ENCODE measurements at regions not wholly inside any gene's neighbourhood (a gene's known extent, or its start where the extent isn't known, plus 50 kb on each side); places are given as distances from the start of the nearest gene placed in this dataset.

- peaks cover 0 to 21% (median 9%) of the 10 kb centered on the region in 8 donors for H3K9me3 Mint-ChIP-seq
- intact Hi-C loops (cut with micrococcal nuclease), result no loop called here
- POLR2A ChIA-PET (ENCODE audit: partially characterized antibody), result no interaction called here
- H3K36me3 Mint-ChIP-seq, result no peaks in the 10 kb centered on the region
- H3K9me3 ChIP-seq (ENCODE audit: control insufficient read depth in 1 of 2, low read length in 2 of 2), result no peaks in the 10 kb centered on the region
- CTCF ChIA-PET (ENCODE audit: partially characterized antibody), result no interaction called here
- no peak overlapping the region for H3K27ac ChIP-seq (ENCODE audit: low read depth, low read length)
- DNase-seq, result no peak
- peaks cover 4 to 10% of the 10 kb centered on the region in 2 donors for H3K27me3 Mint-ChIP-seq
- H3K27me3 ChIP-seq (ENCODE audit: insufficient read depth, low read length), result no peaks in the 10 kb centered on the region
- H3K4me1 ChIP-seq (ENCODE audit: insufficient read depth, low read length), result no peaks in the 10 kb centered on the region
- H3K4me1 Mint-ChIP-seq, result no peaks in the 10 kb centered on the region
- no peak overlapping the region for H3K4me3 Mint-ChIP-seq
- H3K27ac Mint-ChIP-seq, result no peak overlapping the region
- no peaks in the 10 kb centered on the region for H3K36me3 ChIP-seq (ENCODE audit: insufficient read depth, low read length)
- H3K4me3 ChIP-seq (ENCODE audit: low read length in 2 of 2), result no peak overlapping the region
Measured at GRCh38 chr6:97423190-97423589, 140.2 kb upstream of the MMS22L start.

- H3K4me1 ChIP-seq (ENCODE audit: insufficient read depth, low read length), result no peaks in the 10 kb centered on the region
- no peaks in the 10 kb centered on the region for H3K27me3 ChIP-seq (ENCODE audit: insufficient read depth, low read length)
- Mint-ChIP-seq H3K4me3 (no peak overlapping the region), H3K27me3 (peaks cover 0 to 3% of the 10 kb centered on the region in 2 donors), H3K27ac (no peak overlapping the region), H3K9me3 (peaks cover 0 to 2% (median 0%) of the 10 kb centered on the region in 8 donors), H3K4me1 (no peaks in the 10 kb centered on the region), H3K36me3 (no peaks in the 10 kb centered on the region)
- POLR2A ChIA-PET (ENCODE audit: partially characterized antibody), result no interaction called here
- DNase-seq, result no peak
- CTCF ChIA-PET (ENCODE audit: partially characterized antibody), result no interaction called here
- H3K9me3 ChIP-seq (ENCODE audit: control insufficient read depth in 1 of 2, low read length in 2 of 2), result no peaks in the 10 kb centered on the region
- intact Hi-C loops (cut with micrococcal nuclease), result no loop called here
- no peak overlapping the region for H3K27ac ChIP-seq (ENCODE audit: low read depth, low read length)
- H3K36me3 ChIP-seq (ENCODE audit: insufficient read depth, low read length), result no peaks in the 10 kb centered on the region
- H3K4me3 ChIP-seq (ENCODE audit: low read length in 2 of 2), result no peak overlapping the region
Measured at GRCh38 chr6:97427648-97428047, 144.6 kb upstream of the MMS22L start.

- intact Hi-C loops (cut with micrococcal nuclease), result no loop called here
- H3K27me3 Mint-ChIP-seq, result peaks cover 4 to 6% of the 10 kb centered on the region in 2 donors
- ChIA-PET POLR2A (ENCODE audit: partially characterized antibody) (no interaction called here), CTCF (ENCODE audit: partially characterized antibody) (interaction anchor here (0.6 kb wide), 1 partner anchor 111 kb away, joined by 3 read pairs; no protein-coding TSS in a partner anchor)
- Histone ChIP-seq H3K27me3 (ENCODE audit: insufficient read depth, low read length) (no peaks in the 10 kb centered on the region), H3K4me3 (ENCODE audit: low read length in 2 of 2) (no peak overlapping the region), H3K9me3 (ENCODE audit: control insufficient read depth in 1 of 2, low read length in 2 of 2) (no peaks in the 10 kb centered on the region), H3K27ac (ENCODE audit: low read depth, low read length) (no peak overlapping the region), H3K36me3 (ENCODE audit: insufficient read depth, low read length) (no peaks in the 10 kb centered on the region), H3K4me1 (ENCODE audit: insufficient read depth, low read length) (no peaks in the 10 kb centered on the region)
- peaks cover 0 to 3% (median 0%) of the 10 kb centered on the region in 8 donors for H3K9me3 Mint-ChIP-seq
- H3K36me3 Mint-ChIP-seq, result no peaks in the 10 kb centered on the region
- H3K27ac Mint-ChIP-seq, result no peak overlapping the region
- DNase-seq, result no peak
- H3K4me1 Mint-ChIP-seq, result peaks cover 0 to 3% (median under 1%) of the 10 kb centered on the region in 4 donors
- H3K4me3 Mint-ChIP-seq, result no peak overlapping the region
Measured at GRCh38 chr6:97437087-97437486, 154.1 kb upstream of the MMS22L start.

GRCh38 chr6:97438011-97438671 is 155.1 kb upstream of the MMS22L start:
- H3K9me3 Mint-ChIP-seq, result peaks cover 0 to 3% (median 0%) of the 10 kb centered on the region in 8 donors
- POLR2A ChIA-PET (ENCODE audit: partially characterized antibody), result no interaction called here

GRCh38 chr6:97440590-97441176 is 157.7 kb upstream of the MMS22L start:
- Histone ChIP-seq H3K4me1 (ENCODE audit: insufficient read depth, low read length) (no peaks in the 10 kb centered on the region), H3K9me3 (ENCODE audit: control insufficient read depth in 1 of 2, low read length in 2 of 2) (no peaks in the 10 kb centered on the region), H3K27ac (ENCODE audit: low read depth, low read length) (no peak overlapping the region), H3K36me3 (ENCODE audit: insufficient read depth, low read length) (no peaks in the 10 kb centered on the region), H3K4me3 (ENCODE audit: low read length in 2 of 2) (no peak overlapping the region), H3K27me3 (ENCODE audit: insufficient read depth, low read length) (no peaks in the 10 kb centered on the region)
- no peaks in the 10 kb centered on the region for H3K9me3 Mint-ChIP-seq
- intact Hi-C loops (cut with micrococcal nuclease), result no loop called here
- H3K27me3 Mint-ChIP-seq, result peaks cover 4 to 5% of the 10 kb centered on the region in 2 donors
- no peaks in the 10 kb centered on the region for H3K36me3 Mint-ChIP-seq
- POLR2A ChIA-PET (ENCODE audit: partially characterized antibody), result no interaction called here
- no peak overlapping the region for H3K27ac Mint-ChIP-seq
- H3K4me1 Mint-ChIP-seq, result peaks cover 0 to 3% (median under 1%) of the 10 kb centered on the region in 4 donors
- CTCF ChIA-PET (ENCODE audit: partially characterized antibody), result no interaction called here
- DNase-seq, result no peak
- H3K4me3 Mint-ChIP-seq, result peak overlapping the region in 1 of 8 donors; percentile 2

More at GRCh38 chr6:97438011-97438671, 155.1 kb upstream of the MMS22L start:
- intact Hi-C loops (cut with micrococcal nuclease), result no loop called here
- no peak overlapping the region for H3K4me3 ChIP-seq (ENCODE audit: low read length in 2 of 2)
- Mint-ChIP-seq H3K4me3 (no peak overlapping the region), H3K36me3 (no peaks in the 10 kb centered on the region), H3K4me1 (peaks cover 0 to 3% (median under 1%) of the 10 kb centered on the region in 4 donors), H3K27ac (no peak overlapping the region), H3K27me3 (peaks cover 4 to 6% of the 10 kb centered on the region in 2 donors)
- H3K36me3 ChIP-seq (ENCODE audit: insufficient read depth, low read length), result no peaks in the 10 kb centered on the region
- no peak overlapping the region for H3K27ac ChIP-seq (ENCODE audit: low read depth, low read length)
- no peak for DNase-seq
- H3K27me3 ChIP-seq (ENCODE audit: insufficient read depth, low read length), result no peaks in the 10 kb centered on the region
- no peaks in the 10 kb centered on the region for H3K9me3 ChIP-seq (ENCODE audit: control insufficient read depth in 1 of 2, low read length in 2 of 2)
- H3K4me1 ChIP-seq (ENCODE audit: insufficient read depth, low read length), result no peaks in the 10 kb centered on the region
- CTCF ChIA-PET (ENCODE audit: partially characterized antibody), result no interaction called here

GRCh38 chr6:97443408-97444080 is 160.5 kb upstream of the MMS22L start:
- Mint-ChIP-seq H3K27me3 (peaks cover 3 to 6% of the 10 kb centered on the region in 2 donors), H3K4me1 (peaks cover 0 to 3% (median under 1%) of the 10 kb centered on the region in 4 donors), H3K36me3 (no peaks in the 10 kb centered on the region), H3K27ac (no peak overlapping the region), H3K4me3 (no peak overlapping the region), H3K9me3 (no peaks in the 10 kb centered on the region)
- Histone ChIP-seq H3K27me3 (ENCODE audit: insufficient read depth, low read length) (no peaks in the 10 kb centered on the region), H3K9me3 (ENCODE audit: control insufficient read depth in 1 of 2, low read length in 2 of 2) (no peaks in the 10 kb centered on the region), H3K27ac (ENCODE audit: low read depth, low read length) (no peak overlapping the region), H3K4me3 (ENCODE audit: low read length in 2 of 2) (no peak overlapping the region), H3K4me1 (ENCODE audit: insufficient read depth, low read length) (no peaks in the 10 kb centered on the region), H3K36me3 (ENCODE audit: insufficient read depth, low read length) (no peaks in the 10 kb centered on the region)
- ChIA-PET POLR2A (ENCODE audit: partially characterized antibody) (no interaction called here), CTCF (ENCODE audit: partially characterized antibody) (no interaction called here)
- DNase-seq, result no peak
- intact Hi-C loops (cut with micrococcal nuclease), result no loop called here

- Mint-ChIP-seq H3K4me3 (no peak overlapping the region), H3K36me3 (no peaks in the 10 kb centered on the region), H3K4me1 (peaks cover 0 to 3% (median under 1%) of the 10 kb centered on the region in 4 donors), H3K27me3 (peaks cover 4 to 6% of the 10 kb centered on the region in 2 donors), H3K9me3 (no peaks in the 10 kb centered on the region), H3K27ac (no peak overlapping the region)
- Histone ChIP-seq H3K36me3 (ENCODE audit: insufficient read depth, low read length) (no peaks in the 10 kb centered on the region), H3K27ac (ENCODE audit: low read depth, low read length) (no peak overlapping the region), H3K4me3 (ENCODE audit: low read length in 2 of 2) (no peak overlapping the region), H3K27me3 (ENCODE audit: insufficient read depth, low read length) (no peaks in the 10 kb centered on the region), H3K4me1 (ENCODE audit: insufficient read depth, low read length) (no peaks in the 10 kb centered on the region), H3K9me3 (ENCODE audit: control insufficient read depth in 1 of 2, low read length in 2 of 2) (no peaks in the 10 kb centered on the region)
- intact Hi-C loops (cut with micrococcal nuclease), result no loop called here
- CTCF ChIA-PET (ENCODE audit: partially characterized antibody), result no interaction called here
- POLR2A ChIA-PET (ENCODE audit: partially characterized antibody), result no interaction called here
- DNase-seq, result no peak
Measured at GRCh38 chr6:97445407-97445806, 162.4 kb upstream of the MMS22L start.

Data from CD4-positive, alpha-beta memory T cell (primary cell).